SK-N-SH treated with all-trans-retinoic acid at 6 μM for 48 hours (cell line): ENCODE measurements at regions not wholly inside any gene's neighbourhood (a gene's known extent, or its start where the extent isn't known, plus 50 kb on each side); places are given as distances from the start of the nearest gene placed in this dataset.
"Not testable (repeated sequence)": the region's sequence is repeated elsewhere in the genome, so short reads cannot be mapped to it uniquely, and the experiment has no call there.

ENCODE experiments used
- ATAC-seq: fragments of 200-7000 bp; cut with Tn5 transposase; 3 replicates; pipeline ENCODE4 v1.9.1; 2020; ENCODE audit warnings: mild to moderate bottlenecking, moderate library complexity
- ARNTL ChIP-seq: fragments of 450-650 bp; formaldehyde crosslinking; IDR thresholded peaks from 2 replicates; pipeline ENCODE4 v1.5.0; 2020; ENCODE audit warnings: low read depth, mild to moderate bottlenecking, moderate library complexity, borderline replicate concordance
- CSDC2 ChIP-seq: fragments of 250-450 bp; sonication (Bioruptor Pico); IDR thresholded peaks from 2 replicates; pipeline ENCODE4 v1.5.0; 2020; ENCODE audit warnings: mild to moderate bottlenecking, moderate library complexity
- ESRRG ChIP-seq: fragments of 250-450 bp; sonication (Bioruptor Pico); IDR thresholded peaks from 2 replicates; pipeline ENCODE4 v1.6.1; 2021; ENCODE audit warnings: mild to moderate bottlenecking
- ISL1 ChIP-seq: fragments of 250-450 bp; sonication (Bioruptor Pico); IDR thresholded peaks from 2 replicates; pipeline ENCODE4 v2.1.2; 2022; ENCODE audit warnings: mild to moderate bottlenecking, moderate library complexity
- OSR1 ChIP-seq: fragments of 250-450 bp; sonication (Bioruptor Pico); IDR thresholded peaks from 2 replicates; pipeline ENCODE4 v1.8.0; 2022; ENCODE audit warnings: moderate library complexity, mild to moderate bottlenecking, inconsistent platforms
- PPARA ChIP-seq: fragments of 250-450 bp; sonication (Bioruptor Pico); IDR thresholded peaks from 2 replicates; pipeline ENCODE4 v1.5.0; 2020; ENCODE audit warnings: mild to moderate bottlenecking, borderline replicate concordance
- RARB ChIP-seq: fragments of 250-450 bp; sonication (Bioruptor Pico); IDR thresholded peaks from 2 replicates; pipeline ENCODE4 v1.8.0; 2021; ENCODE audit warnings: mild to moderate bottlenecking, moderate library complexity
- TCF4 ChIP-seq: fragments of 250-450 bp; sonication (Bioruptor Pico); IDR thresholded peaks from 2 replicates; pipeline ENCODE4 v1.8.0; 2021; ENCODE audit warnings: mild to moderate bottlenecking, moderate library complexity, borderline replicate concordance
- TOX ChIP-seq: fragments of 250-450 bp; sonication (Bioruptor Pico); IDR thresholded peaks from 2 replicates; pipeline ENCODE4 v1.8.0; 2021; ENCODE audit warnings: mild to moderate bottlenecking, moderate library complexity, borderline replicate concordance
- ZC3H10 ChIP-seq: fragments of 250-450 bp; sonication (Bioruptor Pico); IDR thresholded peaks from 2 replicates; pipeline ENCODE4 v1.5.1; 2021; ENCODE audit warnings: mild to moderate bottlenecking, moderate library complexity
- ZFP3 ChIP-seq: fragments of 250-450 bp; sonication (Bioruptor Pico); IDR thresholded peaks from 2 replicates; pipeline ENCODE4 v1.5.0; 2020; ENCODE audit warnings: mild to moderate bottlenecking, moderate library complexity
- ZFP30 ChIP-seq: fragments of 450-650 bp; formaldehyde crosslinking; IDR thresholded peaks from 2 replicates; pipeline ENCODE4 v1.5.0; 2022; ENCODE audit warnings: mild to moderate bottlenecking, moderate library complexity
- ZNF565 ChIP-seq: fragments of 450-650 bp; formaldehyde crosslinking; conservative IDR thresholded peaks from 2 replicates; pipeline ENCODE4 v1.5.0; 2020; ENCODE audit warnings: low read depth, mild to moderate bottlenecking, moderate library complexity
- ZNF70 ChIP-seq: fragments of 450-650 bp; formaldehyde crosslinking; IDR thresholded peaks from 2 replicates; pipeline ENCODE4 v1.5.0; 2020; ENCODE audit warnings: mild to moderate bottlenecking, moderate library complexity
- ZNF8 ChIP-seq: fragments of 450-650 bp; formaldehyde crosslinking; IDR thresholded peaks from 2 replicates; pipeline ENCODE4 v1.5.0; 2020; ENCODE audit warnings: mild to moderate bottlenecking, moderate library complexity
- TF ChIP-seq, protein P1 (sequence below): fragments of 250-450 bp; sonication (Bioruptor Pico); IDR thresholded peaks from 2 replicates; pipeline ENCODE4 v1.8.0; 2021; ENCODE audit warnings: low read depth, mild to moderate bottlenecking, moderate library complexity, borderline replicate concordance
- TF ChIP-seq, protein P2 (sequence below): fragments of 250-450 bp; sonication (Bioruptor Pico); IDR thresholded peaks from 2 replicates; pipeline ENCODE4 v1.8.0; 2020; ENCODE audit warnings: mild to moderate bottlenecking, moderate library complexity, borderline replicate concordance
- TF ChIP-seq, protein P3 (sequence below): fragments of 250-450 bp; sonication (Bioruptor Pico); IDR thresholded peaks from 2 replicates; pipeline ENCODE4 v1.5.1; 2021; ENCODE audit warnings: mild to moderate bottlenecking, moderate library complexity
- TF ChIP-seq, protein P4 (sequence below): fragments of 250-450 bp; sonication (Bioruptor Pico); IDR thresholded peaks from 2 replicates; pipeline ENCODE4 v1.5.1; 2020; ENCODE audit warnings: low read depth, mild to moderate bottlenecking, moderate library complexity
- TF ChIP-seq, protein P5 (sequence below): fragments of 250-450 bp; sonication (Bioruptor Pico); IDR thresholded peaks from 2 replicates; pipeline ENCODE4 v1.5.0; 2020; ENCODE audit warnings: mild to moderate bottlenecking, moderate library complexity

DNA sequence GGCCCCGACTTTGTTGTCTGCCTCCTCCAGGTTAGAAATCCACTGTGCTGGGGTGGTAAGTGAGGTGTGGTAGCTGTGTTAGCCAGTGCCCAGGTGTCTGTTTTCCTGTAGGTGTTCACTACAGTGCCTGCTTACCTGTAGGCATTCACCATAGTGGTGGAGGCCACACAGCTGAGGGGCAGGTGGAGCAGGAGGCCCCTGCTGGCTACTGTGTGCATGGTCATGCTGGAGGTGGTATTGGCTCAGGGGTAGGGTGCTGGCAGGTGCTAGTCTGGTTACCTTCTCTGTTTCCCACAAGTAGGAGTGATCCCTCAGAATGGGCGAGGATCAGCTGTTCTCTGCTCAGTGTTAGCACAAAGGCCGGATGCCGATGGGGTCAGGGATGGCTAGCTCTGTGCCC is 217.3 kb downstream of the SYT10 start:
- ATAC-seq, result no peak
- TF ChIP-seq ARNTL (CRISPR knock-in tag), result no peak
- no peak for TF ChIP-seq ZNF70 (CRISPR knock-in tag)
- TF ChIP-seq PPARA, result no peak
- TF ChIP-seq, protein P1, sequence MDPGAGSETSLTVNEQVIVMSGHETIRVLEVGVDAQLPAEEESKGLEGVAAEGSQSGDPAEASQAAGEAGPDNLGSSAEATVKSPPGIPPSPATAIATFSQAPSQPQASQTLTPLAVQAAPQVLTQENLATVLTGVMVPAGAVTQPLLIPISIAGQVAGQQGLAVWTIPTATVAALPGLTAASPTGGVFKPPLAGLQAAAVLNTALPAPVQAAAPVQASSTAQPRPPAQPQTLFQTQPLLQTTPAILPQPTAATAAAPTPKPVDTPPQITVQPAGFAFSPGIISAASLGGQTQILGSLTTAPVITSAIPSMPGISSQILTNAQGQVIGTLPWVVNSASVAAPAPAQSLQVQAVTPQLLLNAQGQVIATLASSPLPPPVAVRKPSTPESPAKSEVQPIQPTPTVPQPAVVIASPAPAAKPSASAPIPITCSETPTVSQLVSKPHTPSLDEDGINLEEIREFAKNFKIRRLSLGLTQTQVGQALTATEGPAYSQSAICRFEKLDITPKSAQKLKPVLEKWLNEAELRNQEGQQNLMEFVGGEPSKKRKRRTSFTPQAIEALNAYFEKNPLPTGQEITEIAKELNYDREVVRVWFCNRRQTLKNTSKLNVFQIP (CRISPR knock-in tag), result no peak
- TF ChIP-seq, protein P2, sequence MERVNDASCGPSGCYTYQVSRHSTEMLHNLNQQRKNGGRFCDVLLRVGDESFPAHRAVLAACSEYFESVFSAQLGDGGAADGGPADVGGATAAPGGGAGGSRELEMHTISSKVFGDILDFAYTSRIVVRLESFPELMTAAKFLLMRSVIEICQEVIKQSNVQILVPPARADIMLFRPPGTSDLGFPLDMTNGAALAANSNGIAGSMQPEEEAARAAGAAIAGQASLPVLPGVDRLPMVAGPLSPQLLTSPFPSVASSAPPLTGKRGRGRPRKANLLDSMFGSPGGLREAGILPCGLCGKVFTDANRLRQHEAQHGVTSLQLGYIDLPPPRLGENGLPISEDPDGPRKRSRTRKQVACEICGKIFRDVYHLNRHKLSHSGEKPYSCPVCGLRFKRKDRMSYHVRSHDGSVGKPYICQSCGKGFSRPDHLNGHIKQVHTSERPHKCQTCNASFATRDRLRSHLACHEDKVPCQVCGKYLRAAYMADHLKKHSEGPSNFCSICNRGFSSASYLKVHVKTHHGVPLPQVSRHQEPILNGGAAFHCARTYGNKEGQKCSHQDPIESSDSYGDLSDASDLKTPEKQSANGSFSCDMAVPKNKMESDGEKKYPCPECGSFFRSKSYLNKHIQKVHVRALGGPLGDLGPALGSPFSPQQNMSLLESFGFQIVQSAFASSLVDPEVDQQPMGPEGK (CRISPR knock-in tag), result no peak
- no peak for TF ChIP-seq ZFP30 (CRISPR knock-in tag)
- TF ChIP-seq, protein P3, sequence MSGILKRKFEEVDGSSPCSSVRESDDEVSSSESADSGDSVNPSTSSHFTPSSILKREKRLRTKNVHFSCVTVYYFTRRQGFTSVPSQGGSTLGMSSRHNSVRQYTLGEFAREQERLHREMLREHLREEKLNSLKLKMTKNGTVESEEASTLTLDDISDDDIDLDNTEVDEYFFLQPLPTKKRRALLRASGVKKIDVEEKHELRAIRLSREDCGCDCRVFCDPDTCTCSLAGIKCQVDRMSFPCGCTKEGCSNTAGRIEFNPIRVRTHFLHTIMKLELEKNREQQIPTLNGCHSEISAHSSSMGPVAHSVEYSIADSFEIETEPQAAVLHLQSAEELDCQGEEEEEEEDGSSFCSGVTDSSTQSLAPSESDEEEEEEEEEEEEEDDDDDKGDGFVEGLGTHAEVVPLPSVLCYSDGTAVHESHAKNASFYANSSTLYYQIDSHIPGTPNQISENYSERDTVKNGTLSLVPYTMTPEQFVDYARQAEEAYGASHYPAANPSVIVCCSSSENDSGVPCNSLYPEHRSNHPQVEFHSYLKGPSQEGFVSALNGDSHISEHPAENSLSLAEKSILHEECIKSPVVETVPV, result no peak

DNA sequence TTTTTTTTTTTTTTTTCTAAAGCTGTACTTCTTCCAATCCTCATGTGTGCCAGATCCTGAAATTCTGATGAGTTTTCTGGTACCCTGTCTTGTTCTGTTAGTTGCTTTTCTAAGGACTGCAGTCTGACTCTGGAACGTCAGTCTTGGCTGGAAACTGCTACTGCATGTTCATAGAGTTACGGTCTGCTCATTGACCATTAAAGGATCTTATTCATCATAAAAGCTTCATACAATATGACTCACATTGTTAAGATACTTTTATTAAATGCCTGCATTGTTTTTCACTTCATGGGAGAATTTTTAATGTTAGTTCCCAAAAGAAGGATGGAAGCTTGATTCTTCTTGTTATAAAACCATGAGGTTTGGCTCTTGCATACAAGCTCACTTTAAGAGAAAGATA is 233.6 kb downstream of the SYT10 start:
- no peak for TF ChIP-seq RARB (CRISPR knock-in tag)
- no peak for TF ChIP-seq ZFP3 (CRISPR knock-in tag)
- no peak for TF ChIP-seq ZNF565 (CRISPR knock-in tag)
- no peak for TF ChIP-seq ZFP30 (CRISPR knock-in tag)
- TF ChIP-seq TCF4, result no peak
- TF ChIP-seq, protein P4, sequence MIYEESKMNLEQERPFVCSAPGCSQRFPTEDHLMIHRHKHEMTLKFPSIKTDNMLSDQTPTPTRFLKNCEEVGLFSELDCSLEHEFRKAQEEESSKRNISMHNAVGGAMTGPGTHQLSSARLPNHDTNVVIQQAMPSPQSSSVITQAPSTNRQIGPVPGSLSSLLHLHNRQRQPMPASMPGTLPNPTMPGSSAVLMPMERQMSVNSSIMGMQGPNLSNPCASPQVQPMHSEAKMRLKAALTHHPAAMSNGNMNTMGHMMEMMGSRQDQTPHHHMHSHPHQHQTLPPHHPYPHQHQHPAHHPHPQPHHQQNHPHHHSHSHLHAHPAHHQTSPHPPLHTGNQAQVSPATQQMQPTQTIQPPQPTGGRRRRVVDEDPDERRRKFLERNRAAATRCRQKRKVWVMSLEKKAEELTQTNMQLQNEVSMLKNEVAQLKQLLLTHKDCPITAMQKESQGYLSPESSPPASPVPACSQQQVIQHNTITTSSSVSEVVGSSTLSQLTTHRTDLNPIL, result no peak
- TF ChIP-seq ZC3H10 (CRISPR knock-in tag), result no peak
- TF ChIP-seq ZNF70 (CRISPR knock-in tag), result no peak
- ATAC-seq, result no peak

DNA sequence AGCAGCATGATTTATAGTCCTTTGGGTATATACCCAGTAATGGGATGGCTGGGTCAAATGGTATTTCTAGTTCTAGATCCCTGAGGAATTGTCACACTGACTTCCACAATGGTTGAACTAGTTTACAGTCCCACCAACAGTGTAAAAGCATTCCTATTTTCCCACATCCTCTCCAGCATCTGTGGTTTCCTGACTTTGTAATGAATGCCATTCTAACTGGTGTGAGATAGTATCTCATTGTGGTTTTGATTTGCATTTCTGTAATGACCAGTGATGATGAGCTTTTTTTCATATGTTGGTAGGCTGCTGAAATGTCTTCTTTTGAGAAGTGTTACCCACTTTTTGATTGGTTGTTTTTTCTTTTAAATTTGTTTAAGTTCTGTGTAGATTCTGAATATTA is 245.2 kb downstream of the SYT10 start:
- not testable (repeated sequence) for ATAC-seq

DNA sequence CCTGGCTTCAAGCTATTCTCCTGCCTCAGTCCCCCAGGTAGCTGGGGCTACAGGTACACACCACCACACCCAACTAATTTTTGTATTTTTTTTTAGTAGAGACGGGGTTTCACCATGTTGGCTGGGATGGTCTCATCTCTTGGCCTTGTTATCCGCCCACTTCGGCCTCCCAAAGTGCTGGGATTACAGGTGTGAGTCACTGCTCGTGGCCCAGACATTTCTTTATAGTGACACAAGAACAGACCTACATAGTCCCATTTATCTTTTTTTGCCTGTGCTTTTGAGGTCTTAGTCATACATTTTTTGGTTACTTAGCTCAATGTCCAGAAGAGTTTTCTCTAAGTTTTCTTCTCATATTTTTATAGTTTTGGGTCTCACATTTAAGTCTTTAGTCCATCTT is 247.4 kb downstream of the SYT10 start:
- no peak for ATAC-seq
- TF ChIP-seq ISL1 (CRISPR knock-in tag) (no peak), PPARA (no peak), ESRRG (CRISPR knock-in tag) (no peak), ZC3H10 (CRISPR knock-in tag) (no peak), ZNF70 (CRISPR knock-in tag) (no peak), ZFP30 (CRISPR knock-in tag) (no peak), ZNF565 (CRISPR knock-in tag) (no peak), OSR1 (CRISPR knock-in tag) (no peak), TCF4 (no peak), ARNTL (CRISPR knock-in tag) (no peak), CSDC2 (CRISPR knock-in tag) (no peak), TOX (CRISPR knock-in tag) (no peak), RARB (CRISPR knock-in tag) (no peak), ZFP3 (CRISPR knock-in tag) (no peak), ZNF8 (CRISPR knock-in tag) (no peak)
- TF ChIP-seq, protein P1 (CRISPR knock-in tag), result no peak
- TF ChIP-seq, protein P3, result no peak
- TF ChIP-seq, protein P5, sequence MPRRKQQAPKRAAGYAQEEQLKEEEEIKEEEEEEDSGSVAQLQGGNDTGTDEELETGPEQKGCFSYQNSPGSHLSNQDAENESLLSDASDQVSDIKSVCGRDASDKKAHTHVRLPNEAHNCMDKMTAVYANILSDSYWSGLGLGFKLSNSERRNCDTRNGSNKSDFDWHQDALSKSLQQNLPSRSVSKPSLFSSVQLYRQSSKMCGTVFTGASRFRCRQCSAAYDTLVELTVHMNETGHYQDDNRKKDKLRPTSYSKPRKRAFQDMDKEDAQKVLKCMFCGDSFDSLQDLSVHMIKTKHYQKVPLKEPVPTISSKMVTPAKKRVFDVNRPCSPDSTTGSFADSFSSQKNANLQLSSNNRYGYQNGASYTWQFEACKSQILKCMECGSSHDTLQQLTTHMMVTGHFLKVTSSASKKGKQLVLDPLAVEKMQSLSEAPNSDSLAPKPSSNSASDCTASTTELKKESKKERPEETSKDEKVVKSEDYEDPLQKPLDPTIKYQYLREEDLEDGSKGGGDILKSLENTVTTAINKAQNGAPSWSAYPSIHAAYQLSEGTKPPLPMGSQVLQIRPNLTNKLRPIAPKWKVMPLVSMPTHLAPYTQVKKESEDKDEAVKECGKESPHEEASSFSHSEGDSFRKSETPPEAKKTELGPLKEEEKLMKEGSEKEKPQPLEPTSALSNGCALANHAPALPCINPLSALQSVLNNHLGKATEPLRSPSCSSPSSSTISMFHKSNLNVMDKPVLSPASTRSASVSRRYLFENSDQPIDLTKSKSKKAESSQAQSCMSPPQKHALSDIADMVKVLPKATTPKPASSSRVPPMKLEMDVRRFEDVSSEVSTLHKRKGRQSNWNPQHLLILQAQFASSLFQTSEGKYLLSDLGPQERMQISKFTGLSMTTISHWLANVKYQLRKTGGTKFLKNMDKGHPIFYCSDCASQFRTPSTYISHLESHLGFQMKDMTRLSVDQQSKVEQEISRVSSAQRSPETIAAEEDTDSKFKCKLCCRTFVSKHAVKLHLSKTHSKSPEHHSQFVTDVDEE (CRISPR knock-in tag), result no peak
